ENCODE measurements at regions not wholly inside any gene's neighbourhood (a gene's known extent, or its start where the extent isn't known, plus 50 kb on each side); places are given as distances from the start of the nearest gene placed in this dataset.

DNA sequence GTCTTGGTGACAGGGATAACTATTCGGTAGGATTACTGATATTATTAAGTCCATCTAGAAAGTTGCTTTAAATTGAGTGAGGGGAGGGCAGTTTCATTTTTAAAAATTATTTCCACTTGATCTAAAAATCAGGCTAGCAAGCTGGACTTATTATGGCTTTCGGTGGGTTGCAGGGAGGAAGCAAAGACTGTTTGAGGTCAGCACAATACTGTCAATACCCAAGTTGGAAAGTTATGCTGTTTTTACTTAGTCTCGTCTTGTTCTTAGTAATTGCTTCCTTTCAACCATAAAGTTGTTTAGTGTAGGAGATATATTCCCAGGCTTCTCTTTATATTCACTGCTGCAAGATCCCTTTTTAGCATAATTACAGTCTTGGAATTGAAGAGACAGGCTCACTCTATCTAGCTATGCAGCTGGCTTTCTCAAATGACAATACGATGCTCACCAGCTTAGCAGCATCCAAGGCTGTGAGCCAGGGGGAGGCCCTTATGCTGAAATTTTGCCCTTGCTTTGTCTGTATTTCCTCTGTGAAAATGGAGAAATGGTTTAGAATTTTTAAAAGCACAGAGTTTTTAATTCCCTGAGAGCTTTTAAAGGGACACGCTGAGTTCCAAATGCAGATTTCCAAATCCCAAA is 68.2 kb upstream of the APC start:
- in situ Hi-C loops (cut with HindIII; ENCODE audit: low pct_unique_long_range_greater_than_20kb, low sequenced_read_pairs): no loop called here
- no peak for TF ChIP-seq JUND (IDR thresholded peaks at IDR 0.05; ENCODE audit: low read depth)
- no peak for DNase-seq (ENCODE audit: low read depth in 1 of 2, low spot score in 1 of 2)

DNA sequence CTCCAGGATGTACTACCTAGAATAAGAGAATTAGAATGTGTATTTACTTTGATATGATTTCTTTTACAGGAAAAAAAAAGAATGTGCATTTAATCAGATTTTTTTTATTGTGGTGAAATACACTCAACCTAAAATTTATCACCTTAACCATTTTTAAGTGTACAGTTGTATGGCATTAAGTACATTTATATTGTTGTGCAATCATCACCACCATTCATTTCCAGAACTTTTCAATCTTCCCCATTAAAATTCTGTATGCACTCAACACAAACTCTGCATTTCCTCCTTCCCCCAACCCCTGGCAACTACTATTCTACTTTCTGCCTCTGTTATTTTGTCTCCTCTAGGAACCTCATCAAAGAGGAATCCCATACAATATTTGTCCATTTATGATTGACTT is 66.0 kb upstream of the APC start:
- no peak for DNase-seq (ENCODE audit: low read depth in 1 of 2, low spot score in 1 of 2)
- in situ Hi-C loops (cut with HindIII; ENCODE audit: low pct_unique_long_range_greater_than_20kb, low sequenced_read_pairs): no loop called here

DNA sequence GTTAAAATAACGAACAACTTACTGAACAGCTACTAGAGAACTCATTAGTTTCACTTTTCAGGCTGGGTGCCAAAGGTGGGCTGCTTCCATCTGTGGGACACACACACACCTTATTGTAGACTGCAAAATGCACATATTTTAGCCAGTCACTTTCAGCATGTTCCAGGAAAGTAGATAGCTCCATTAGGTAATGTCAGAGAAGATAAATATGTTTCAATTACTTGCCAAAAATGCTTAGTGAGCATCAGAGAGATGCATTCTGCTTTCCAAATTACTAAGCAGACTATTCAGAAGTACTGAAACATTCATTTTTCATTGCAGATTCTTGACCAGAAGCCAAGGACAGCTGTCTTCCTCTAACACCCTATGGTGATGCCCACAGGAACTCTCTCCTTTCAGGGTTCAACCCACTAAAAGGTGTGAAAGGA is 56.2 kb upstream of the APC start:
- in situ Hi-C loops (cut with HindIII; ENCODE audit: low pct_unique_long_range_greater_than_20kb, low sequenced_read_pairs): no loop called here
- TF ChIP-seq JUND (IDR thresholded peaks at IDR 0.05; ENCODE audit: low read depth): no peak
- DNase-seq (ENCODE audit: low read depth in 1 of 2, low spot score in 1 of 2): no peak

More for the DNA sequence above, 66.0 kb upstream of the APC start:
- TF ChIP-seq JUND (IDR thresholded peaks at IDR 0.05; ENCODE audit: low read depth): no peak

DNA sequence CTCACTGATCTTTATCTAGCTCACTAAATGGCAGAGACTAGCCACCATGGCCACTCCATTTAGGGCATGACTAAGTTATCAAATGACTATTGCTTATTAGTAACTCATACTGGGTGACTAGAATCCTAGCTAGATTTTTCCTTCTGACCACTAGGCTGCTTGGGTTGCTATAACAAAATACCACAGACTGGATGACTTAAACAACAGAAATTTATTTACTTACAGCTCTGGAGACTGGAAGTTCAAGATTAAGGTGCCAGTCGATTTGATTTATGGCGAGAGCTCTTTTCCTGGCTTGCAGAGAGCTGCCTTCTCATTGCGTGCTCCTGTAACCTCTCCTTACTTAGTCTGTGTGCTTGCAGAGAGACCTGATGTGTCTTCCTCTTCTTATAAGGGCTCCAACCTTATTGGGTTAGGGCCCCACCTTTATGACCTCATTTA is 55.0 kb upstream of the APC start:
- no peak for TF ChIP-seq JUND (IDR thresholded peaks at IDR 0.05; ENCODE audit: low read depth)
- DNase-seq (ENCODE audit: low read depth in 1 of 2, low spot score in 1 of 2): peak in 1 of 2 experiments; percentile 31
- in situ Hi-C loops (cut with HindIII; ENCODE audit: low pct_unique_long_range_greater_than_20kb, low sequenced_read_pairs): no loop called here

DNA sequence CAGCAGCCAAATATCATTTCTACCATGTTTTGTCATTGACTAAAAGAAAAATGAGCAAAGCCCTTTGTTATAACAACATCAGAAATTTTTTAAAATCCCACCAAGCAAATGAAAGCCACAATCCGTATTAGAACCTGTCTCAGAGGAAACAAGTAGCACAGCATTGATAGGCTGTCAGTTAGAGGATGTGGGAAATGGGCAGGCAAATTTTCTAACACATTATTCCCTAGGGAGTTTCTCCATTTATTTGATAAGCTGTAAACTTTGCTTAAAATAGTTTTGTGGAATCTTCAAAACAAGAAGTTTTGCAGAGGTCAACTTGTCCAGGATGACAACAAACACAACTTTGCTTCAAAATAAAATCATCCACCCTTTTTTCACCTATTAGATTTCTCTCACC is 53.6 kb upstream of the APC start:
- DNase-seq (ENCODE audit: low read depth in 1 of 2, low spot score in 1 of 2): no peak
- TF ChIP-seq JUND (IDR thresholded peaks at IDR 0.05; ENCODE audit: low read depth): no peak
- in situ Hi-C loops (cut with HindIII; ENCODE audit: low pct_unique_long_range_greater_than_20kb, low sequenced_read_pairs): no loop called here

DNA sequence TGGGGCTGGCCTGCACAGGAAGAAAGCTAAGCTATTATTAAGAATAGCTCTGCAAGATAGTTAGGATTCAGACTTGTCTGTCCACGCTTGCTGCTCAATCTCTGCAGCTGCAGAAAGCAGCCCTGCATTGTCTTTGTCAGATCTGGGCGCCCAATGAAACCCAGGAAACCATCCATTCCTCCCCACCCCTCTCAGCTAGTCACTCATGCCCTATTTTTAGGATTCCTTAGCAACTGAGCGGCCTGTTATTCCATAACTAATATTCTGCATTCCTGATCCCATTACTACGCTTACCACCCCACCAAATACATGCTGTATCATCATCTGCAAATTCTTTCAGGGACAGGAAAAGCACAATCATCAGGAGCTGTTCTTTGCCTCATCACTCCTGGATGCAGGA is 52.9 kb upstream of the APC start:
- TF ChIP-seq JUND (IDR thresholded peaks at IDR 0.05; ENCODE audit: low read depth): no peak
- DNase-seq (ENCODE audit: low read depth in 1 of 2, low spot score in 1 of 2): no peak
- in situ Hi-C loops (cut with HindIII; ENCODE audit: low pct_unique_long_range_greater_than_20kb, low sequenced_read_pairs): no loop called here

DNA sequence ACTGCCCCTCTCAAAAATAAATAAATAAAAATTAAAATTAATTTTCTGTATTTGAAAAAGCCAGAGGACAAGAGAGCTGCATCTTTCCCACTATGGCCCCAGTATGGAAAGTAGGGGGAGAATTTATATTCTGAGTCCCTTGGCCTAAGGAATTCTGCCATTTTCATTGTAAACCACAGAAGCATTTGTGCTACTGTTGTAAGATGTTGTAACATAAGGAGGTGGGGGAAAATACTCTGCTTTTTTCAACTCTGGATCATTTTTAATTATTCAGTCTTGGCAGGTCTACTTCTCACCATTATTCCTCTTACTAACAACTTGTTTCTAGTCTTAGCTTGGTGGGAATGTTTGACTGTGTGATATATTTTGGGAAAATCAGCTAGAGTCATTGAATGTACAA is 52.3 kb upstream of the APC start:
- in situ Hi-C loops (cut with HindIII; ENCODE audit: low pct_unique_long_range_greater_than_20kb, low sequenced_read_pairs): no loop called here
- DNase-seq (ENCODE audit: low read depth in 1 of 2, low spot score in 1 of 2): no peak
- TF ChIP-seq JUND (IDR thresholded peaks at IDR 0.05; ENCODE audit: low read depth): no peak

DNA sequence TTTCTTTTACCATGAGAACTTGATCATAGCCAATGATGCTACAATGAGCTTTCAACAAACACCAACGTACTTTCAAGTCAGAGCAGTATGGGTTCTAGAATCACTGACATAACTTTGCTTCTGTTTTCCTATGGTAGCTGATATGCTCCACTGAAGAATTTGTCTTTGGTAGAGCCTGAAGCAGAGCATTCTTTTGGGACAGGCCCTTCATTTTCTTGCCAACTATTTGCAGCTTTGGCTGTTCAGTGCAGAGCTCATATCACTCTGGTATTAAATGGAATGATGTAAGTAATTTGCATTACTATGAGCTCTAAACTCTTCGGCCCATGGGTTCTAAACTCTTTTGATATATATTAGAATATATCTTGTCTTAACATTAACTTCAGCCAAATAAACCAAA is 51.8 kb upstream of the APC start:
- DNase-seq (ENCODE audit: low read depth in 1 of 2, low spot score in 1 of 2): no peak
- in situ Hi-C loops (cut with HindIII; ENCODE audit: low pct_unique_long_range_greater_than_20kb, low sequenced_read_pairs): no loop called here

DNA sequence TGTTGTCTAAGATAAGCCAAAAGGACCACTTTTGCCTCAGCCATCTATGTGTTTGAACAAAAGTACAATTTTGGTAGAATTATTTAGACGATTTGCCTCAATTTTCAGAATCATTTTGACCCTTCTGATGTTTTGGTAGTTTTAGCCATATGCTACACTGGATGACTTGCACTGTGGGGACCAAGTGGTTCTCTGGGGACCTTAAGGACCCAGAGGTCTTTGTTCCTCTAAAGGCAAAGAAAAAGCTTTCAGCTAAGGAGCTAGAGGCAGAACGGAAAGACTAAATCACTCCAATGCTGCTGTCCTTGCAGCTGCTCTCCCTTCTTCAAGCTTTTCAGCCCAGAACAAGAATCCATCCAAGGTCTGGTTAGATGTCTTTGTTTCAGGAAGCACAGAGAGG is 51.0 kb upstream of the APC start:
- TF ChIP-seq JUND (IDR thresholded peaks at IDR 0.05; ENCODE audit: low read depth): no peak
- in situ Hi-C loops (cut with HindIII; ENCODE audit: low pct_unique_long_range_greater_than_20kb, low sequenced_read_pairs): no loop called here
- no peak for DNase-seq (ENCODE audit: low read depth in 1 of 2, low spot score in 1 of 2)

More for the DNA sequence above, 51.8 kb upstream of the APC start:
- no peak for TF ChIP-seq JUND (IDR thresholded peaks at IDR 0.05; ENCODE audit: low read depth)

DNA sequence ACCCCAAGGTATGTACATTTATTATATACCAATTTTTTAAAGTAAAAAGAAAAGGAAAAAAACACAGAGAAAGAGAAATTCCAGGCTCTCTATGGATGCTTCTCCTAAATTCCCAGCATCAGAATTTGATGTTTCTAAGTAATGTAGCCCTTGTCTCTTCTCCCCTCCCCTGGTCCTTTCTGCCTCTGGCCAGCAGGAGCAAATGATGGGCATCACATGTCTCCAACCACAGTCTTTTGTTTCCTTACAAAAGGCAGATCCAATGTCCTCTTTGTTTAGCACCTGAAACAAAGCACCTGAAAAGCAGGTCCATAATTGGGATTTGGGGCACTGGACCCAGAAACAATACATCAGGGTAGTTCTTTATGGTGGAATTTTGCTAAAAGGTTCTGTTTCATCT is 50.4 kb upstream of the APC start:
- DNase-seq (ENCODE audit: low read depth in 1 of 2, low spot score in 1 of 2): peak in 1 of 2 experiments; percentile 19
- TF ChIP-seq JUND (IDR thresholded peaks at IDR 0.05; ENCODE audit: low read depth): no peak
- in situ Hi-C loops (cut with HindIII; ENCODE audit: low pct_unique_long_range_greater_than_20kb, low sequenced_read_pairs): no loop called here
